H1 (cell line): ENCODE measurements at regions not wholly inside any gene's neighbourhood (a gene's known extent, or its start where the extent isn't known, plus 50 kb on each side); places are given as distances from the start of the nearest gene placed in this dataset.
"Not testable (repeated sequence)": the region's sequence is repeated elsewhere in the genome, so short reads cannot be mapped to it uniquely, and the experiment has no call there.

Experiments
- CTCF ChIA-PET: fragments of 300-600 bp; sonication (Branson Sonifier 250); formaldehyde crosslinking; loops from one replicate; lab custom pipeline; 2021; ENCODE audit not compliant: partially characterized antibody; lab: Charles Lee
- POLR2A ChIA-PET: fragments of 300-600 bp; sonication (Branson Sonifier 250); formaldehyde crosslinking; loops from one replicate; lab custom pipeline; 2021; ENCODE audit warnings: inconsistent platforms; ENCODE audit not compliant: partially characterized antibody; lab: Charles Lee
- DNase-seq, 2 experiments: peaks; one replicate each; pipeline versions ENCODE4 v3.0.0 to v3.0.0-alpha.2; 2010 to 2022; ENCODE audit warnings: low spot score in 2 of 2, low read depth in 1 of 2, mixed read lengths in 1 of 2
- FAIRE-seq: peaks from 2 replicates; lab custom pipeline; 2011; peaks lifted over from hg19 to GRCh38; lab: Jason Lieb, UNC
- H2AFZ ChIP-seq: 2 replicates; pipeline ENCODE4 v1.8.1; 2012; ENCODE audit warnings: low read length, inconsistent platforms
- H2AK5ac ChIP-seq: 2 replicates; pipeline ENCODE4 v1.6.1; 2013; ENCODE audit warnings: low read depth, low read length
- H2BK120ac ChIP-seq: replicated peaks from 2 replicates; pipeline ENCODE3; 2013; ENCODE audit warnings: low read depth, low read length, inconsistent platforms
- H2BK12ac ChIP-seq: 2 replicates; pipeline ENCODE4 v1.6.1; 2013; ENCODE audit warnings: low read depth, low read length
- H2BK15ac ChIP-seq: 2 replicates; pipeline ENCODE4 v1.6.1; 2013; ENCODE audit warnings: low read length
- H2BK20ac ChIP-seq: 2 replicates; pipeline ENCODE4 v1.6.1; 2013; ENCODE audit warnings: low read length
- H2BK5ac ChIP-seq: 2 replicates; pipeline ENCODE4 v1.6.1; 2013; ENCODE audit warnings: low read depth, low read length
- H3K14ac ChIP-seq: 2 replicates; pipeline ENCODE4 v1.6.1; 2013; ENCODE audit warnings: inconsistent platforms; ENCODE audit not compliant: insufficient read length
- H3K18ac ChIP-seq: 2 replicates; pipeline ENCODE4 v1.6.1; 2013; ENCODE audit warnings: low read length; ENCODE audit errors: extremely low read depth
- H3K23ac ChIP-seq: 2 replicates; pipeline ENCODE4 v1.6.1; 2013; ENCODE audit warnings: inconsistent platforms; ENCODE audit not compliant: insufficient read length
- H3K23me2 ChIP-seq: 2 replicates; pipeline ENCODE4 v1.6.1; 2013; ENCODE audit warnings: low read depth, low read length
- H3K27ac ChIP-seq: 2 replicates; pipeline ENCODE4 v1.6.1; 2011; ENCODE audit warnings: low read depth, low read length, inconsistent platforms
- H3K27me3 ChIP-seq, 4 experiments: replicated peaks in 1 of 4; 1 replicate in 1 of 4; 2 replicates in 3 of 4; pipeline versions ENCODE4 v1.6.1 to v1.8.1; 2011 to 2013; ENCODE audit warnings: low read length in 3 of 4, mild to moderate bottlenecking in 3 of 4, inconsistent platforms in 2 of 4, mixed read lengths in 2 of 4, moderate library complexity in 1 of 4; ENCODE audit not compliant: control insufficient read depth in 3 of 4, insufficient read depth in 3 of 4; ENCODE audit errors: extremely low read depth in 1 of 4
- H3K36me3 ChIP-seq, 4 experiments: 2 replicates each; pipeline versions ENCODE4 v1.6.1 to v1.8.1; 2011 to 2013; ENCODE audit warnings: mild to moderate bottlenecking in 4 of 4, low read length in 3 of 4, moderate library complexity in 2 of 4, control low read depth in 1 of 4, inconsistent platforms in 1 of 4; ENCODE audit not compliant: insufficient read depth in 4 of 4, control insufficient read depth in 2 of 4
- H3K4ac ChIP-seq: replicated peaks from 2 replicates; pipeline ENCODE3; 2013; ENCODE audit warnings: low read length, low read depth, mixed read lengths, inconsistent platforms; ENCODE audit not compliant: insufficient read length
- H3K4me1 ChIP-seq, 4 experiments: replicated peaks in 1 of 4; 1 replicate in 1 of 4; 2 replicates in 3 of 4; pipeline versions ENCODE4 v1.6.1 to v1.8.1; 2011 to 2013; ENCODE audit warnings: low read length in 3 of 4, inconsistent platforms in 2 of 4, mixed read lengths in 1 of 4; ENCODE audit not compliant: insufficient read depth in 4 of 4, control insufficient read depth in 3 of 4
- H3K4me2 ChIP-seq, 2 experiments: 2 replicates each; pipeline versions ENCODE4 v1.6.1 to v1.8.1; 2011 to 2013; ENCODE audit warnings: low read depth in 2 of 2, low read length in 2 of 2, control low read depth in 1 of 2, inconsistent platforms in 1 of 2, mild to moderate bottlenecking in 1 of 2; ENCODE audit not compliant: insufficient read depth in 1 of 2
- H3K4me3 ChIP-seq, 4 experiments: fragments of 200-600, 300-600 bp in 1 of 4; sonication (generic), shearing (Covaris generic), sonication (Bioruptor Twin) in 1 of 4; 2 replicates each; pipeline versions ENCODE4 v1.5.1 to v1.8.1; 2011 to 2016; ENCODE audit warnings: low read length in 4 of 4, low read depth in 3 of 4, control low read depth in 2 of 4, inconsistent platforms in 2 of 4, mild to moderate bottlenecking in 2 of 4, mixed read lengths in 1 of 4, moderate library complexity in 1 of 4; ENCODE audit not compliant: insufficient read depth in 2 of 4; ENCODE audit errors: extremely low read depth in 1 of 4
- H3K56ac ChIP-seq: replicated peaks from 2 replicates; pipeline ENCODE3; 2013; ENCODE audit warnings: low read depth, mild to moderate bottlenecking, mixed read lengths, low read length, inconsistent platforms; ENCODE audit not compliant: insufficient read length
- H3K79me1 ChIP-seq: 2 replicates; pipeline ENCODE4 v1.6.1; 2013; ENCODE audit warnings: low read depth, low read length, control low read depth
- H3K79me2 ChIP-seq, 2 experiments: 2 replicates each; pipeline versions ENCODE4 v1.6.1 to v1.8.1; 2012 to 2013; ENCODE audit warnings: low read length in 2 of 2, mild to moderate bottlenecking in 2 of 2, inconsistent platforms in 1 of 2; ENCODE audit not compliant: insufficient read depth in 2 of 2, control insufficient read depth in 1 of 2
- H3K9ac ChIP-seq, 4 experiments: replicated peaks in 1 of 4; 1 replicate in 1 of 4; 2 replicates in 3 of 4; pipeline versions ENCODE4 v1.6.1 to v1.8.1; 2011 to 2013; ENCODE audit warnings: low read depth in 3 of 4, low read length in 3 of 4, control low read depth in 2 of 4, mild to moderate bottlenecking in 2 of 4, moderate library complexity in 2 of 4, inconsistent platforms in 1 of 4; ENCODE audit errors: extremely low read depth in 1 of 4
- H3K9me3 ChIP-seq, 2 experiments: 2 replicates each; pipeline versions ENCODE4 v1.6.1 to v1.8.1; 2012 to 2013; ENCODE audit warnings: mild to moderate bottlenecking in 2 of 2, moderate library complexity in 2 of 2, control low read depth in 1 of 2, inconsistent platforms in 1 of 2, low read depth in 1 of 2, low read length in 1 of 2, mixed read lengths in 1 of 2; ENCODE audit not compliant: insufficient read depth in 2 of 2
- H4K20me1 ChIP-seq, 2 experiments: replicated peaks in 1 of 2; 2 replicates each; pipeline versions ENCODE3 to v1.8.1; 2011 to 2013; ENCODE audit warnings: inconsistent platforms in 2 of 2, low read length in 2 of 2, mild to moderate bottlenecking in 1 of 2; ENCODE audit not compliant: insufficient read depth in 2 of 2, control insufficient read depth in 1 of 2
- H4K5ac ChIP-seq: 2 replicates; pipeline ENCODE4 v1.6.1; 2013; ENCODE audit warnings: low read length, low read depth, mixed read lengths, inconsistent platforms; ENCODE audit not compliant: insufficient read length
- H4K8ac ChIP-seq: 2 replicates; pipeline ENCODE4 v1.8.0; 2013; ENCODE audit warnings: mild to moderate bottlenecking, moderate library complexity, low read length, inconsistent platforms; ENCODE audit not compliant: insufficient read depth; ENCODE audit errors: extremely low read depth
- H4K91ac ChIP-seq: replicated peaks from 2 replicates; pipeline ENCODE3; 2013; ENCODE audit warnings: low read length, mixed read lengths, inconsistent platforms; ENCODE audit not compliant: insufficient read length
- WGBS, 2 experiments: shearing (Covaris generic) in 1 of 2; methylation state at CpG; one replicate each; pipeline versions ENCODE4 v1.1.6 to v1.1.7; 2013 to 2015; ENCODE audit warnings: low lambda C conversion rate in 2 of 2, mixed read lengths in 2 of 2, inconsistent platforms in 1 of 2, low coverage in 1 of 2, missing lambda C conversion rate in 1 of 2; ENCODE audit not compliant: insufficient replicate concordance in 2 of 2, insufficient coverage in 1 of 2, insufficient read length in 1 of 2; ENCODE audit errors: extremely low coverage in 1 of 2, missing lambda C conversion rate in 1 of 2; 5-methylcytosine and 5-hydroxymethylcytosine counted together

DNA sequence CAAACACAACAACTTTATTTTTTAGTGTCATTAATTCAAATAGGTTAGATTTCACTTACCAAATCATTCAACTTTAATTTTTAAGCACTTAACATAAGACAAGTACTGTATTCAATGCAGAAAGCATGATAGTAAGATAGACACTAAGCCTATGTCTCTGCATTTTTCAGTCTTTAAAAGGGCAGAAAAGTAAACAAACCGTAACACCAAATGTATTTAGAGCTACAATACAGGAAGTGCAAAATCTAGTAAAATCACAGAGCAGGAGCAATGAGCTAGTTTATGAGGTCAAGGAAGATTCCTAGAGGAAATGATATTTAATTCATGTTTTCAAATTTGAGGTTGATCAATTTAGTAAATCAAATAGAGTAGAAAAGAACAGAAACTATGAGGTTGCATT is 68.0 kb upstream of the KLF8 start:
- H2BK120ac ChIP-seq, H2BK20ac ChIP-seq, H3K14ac ChIP-seq, H4K8ac ChIP-seq, H4K91ac ChIP-seq, H3K23ac ChIP-seq, H3K9me3 ChIP-seq, H2BK12ac ChIP-seq, H3K23me2 ChIP-seq, H4K20me1 ChIP-seq, H3K27ac ChIP-seq, H3K9ac ChIP-seq, H2AK5ac ChIP-seq, H3K36me3 ChIP-seq, H3K4me2 ChIP-seq, H4K5ac ChIP-seq, H3K27me3 ChIP-seq, H3K4me3 ChIP-seq, H2AFZ ChIP-seq, H3K79me1 ChIP-seq, H2BK15ac ChIP-seq, DNase-seq, H3K4me1 ChIP-seq, H3K56ac ChIP-seq, H2BK5ac ChIP-seq, H3K79me2 ChIP-seq, POLR2A ChIA-PET, H3K18ac ChIP-seq, H3K4ac ChIP-seq, CTCF ChIA-PET: not testable (repeated sequence)
- FAIRE-seq, result peak; percentile 78
- no CpG with 5 or more reads among the region's 1 CpG for WGBS, 2 experiments
